ENCODE measurements at regions not wholly inside any gene's neighbourhood (a gene's known extent, or its start where the extent isn't known, plus 50 kb on each side); places are given as distances from the start of the nearest gene placed in this dataset.

DNA sequence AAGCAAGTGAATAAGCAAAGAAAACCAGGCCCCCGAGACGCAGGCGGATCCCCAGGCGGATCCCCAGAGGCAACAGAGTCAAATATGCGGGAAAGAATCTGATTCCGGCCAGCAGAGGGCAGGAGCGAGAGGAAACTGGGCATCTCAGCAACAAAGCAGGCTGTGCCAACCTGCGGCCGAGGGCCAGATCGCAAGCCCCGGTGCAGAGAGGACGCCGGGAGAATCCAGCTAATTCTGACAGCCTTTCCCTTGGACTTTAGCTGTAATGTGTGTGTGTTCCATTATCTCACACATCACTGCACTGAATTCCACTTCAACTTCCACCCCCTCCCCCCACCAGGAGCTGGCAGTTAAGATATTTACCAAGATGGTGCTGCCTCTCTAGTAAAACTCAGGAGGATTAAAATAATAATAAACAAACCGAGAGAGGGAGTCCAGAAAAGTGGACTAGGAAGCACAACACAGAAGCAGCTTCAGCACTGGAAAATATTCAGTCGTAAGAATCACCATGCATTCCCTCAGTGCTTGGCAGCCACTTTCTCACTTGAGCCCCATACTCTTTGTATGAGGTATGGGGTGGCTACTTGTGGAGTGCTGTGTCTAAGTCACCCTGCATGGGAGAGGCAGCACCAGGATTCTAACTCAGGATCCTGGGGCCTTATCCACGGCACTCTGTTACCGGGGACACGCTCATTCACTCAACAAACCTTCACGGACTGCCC, 66.2 kb upstream of the SNX9 start:
- DNase-seq (ENCODE audit: low spot score) = peak; percentile 75

DNA sequence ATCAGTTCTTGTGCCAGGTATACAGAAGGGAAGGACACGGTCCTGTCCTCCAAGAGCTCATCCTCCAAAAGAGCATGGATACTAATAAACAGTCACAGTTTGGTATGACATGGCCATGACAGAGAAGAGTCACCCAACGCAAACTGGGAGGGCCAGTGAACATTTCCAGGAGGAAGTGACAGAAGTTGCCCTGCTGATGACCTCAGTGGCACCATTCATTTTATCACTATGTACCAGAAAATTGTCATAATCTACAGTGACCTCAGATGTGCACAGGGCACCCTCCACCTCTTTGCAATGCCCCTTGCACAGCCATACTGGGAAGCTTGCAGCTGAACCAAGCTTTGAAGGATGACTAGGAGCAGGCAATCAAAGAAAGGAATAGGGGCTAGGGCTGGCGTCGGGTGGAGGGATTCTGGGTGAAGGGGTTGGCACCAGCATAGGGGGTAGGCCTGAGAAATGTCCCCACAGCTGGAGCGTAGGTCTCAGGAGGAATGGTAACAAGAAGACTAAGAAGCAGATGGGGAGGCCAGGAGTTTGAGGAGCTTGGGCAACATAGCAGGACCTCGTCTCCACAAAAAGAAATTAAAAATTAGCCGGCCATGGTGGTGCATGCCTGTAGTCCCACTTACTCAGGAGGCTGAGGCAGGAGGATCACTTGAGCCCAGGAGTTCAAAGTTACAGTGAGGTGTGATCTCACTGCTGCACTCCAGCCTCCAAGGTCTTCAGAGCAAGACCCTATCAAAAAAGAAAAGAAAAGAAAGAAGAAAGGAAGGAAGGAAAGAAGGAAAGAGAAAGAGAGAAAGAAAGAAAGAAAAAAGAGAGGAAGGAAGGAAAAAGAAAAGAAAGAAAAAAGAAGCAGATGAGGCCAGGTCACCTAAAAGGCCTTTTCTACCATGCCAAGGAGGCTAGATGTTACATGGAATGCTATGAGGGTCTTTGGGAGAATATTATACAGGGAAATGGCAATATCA, 65.3 kb upstream of the SNX9 start:
- DNase-seq (ENCODE audit: low spot score) = no peak

DNA sequence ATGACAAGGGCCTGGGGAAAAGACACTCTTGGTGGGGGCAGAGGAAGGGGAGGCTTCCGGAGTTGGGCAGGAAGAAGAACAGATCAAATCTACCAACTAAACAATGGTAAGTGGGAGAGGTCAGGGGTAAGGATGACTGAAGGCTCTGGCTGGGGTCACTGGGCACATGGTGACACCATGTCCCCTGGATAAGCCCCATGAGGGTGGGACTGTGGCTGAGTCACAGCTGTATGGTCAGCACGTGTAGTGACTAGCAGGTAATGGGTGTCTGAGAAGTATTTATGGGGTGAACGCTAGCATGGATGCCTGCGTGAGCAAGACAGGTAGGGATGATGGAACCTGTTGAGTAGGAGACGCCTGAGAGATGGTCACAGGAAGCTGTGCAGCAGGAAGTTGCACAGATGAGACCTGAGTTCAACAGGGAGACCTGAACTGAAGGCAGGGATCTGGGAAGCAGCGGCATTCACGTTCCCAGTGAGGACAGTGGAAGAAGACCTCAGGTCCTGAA, 64.5 kb upstream of the SNX9 start:
- DNase-seq (ENCODE audit: low spot score) = no peak

DNA sequence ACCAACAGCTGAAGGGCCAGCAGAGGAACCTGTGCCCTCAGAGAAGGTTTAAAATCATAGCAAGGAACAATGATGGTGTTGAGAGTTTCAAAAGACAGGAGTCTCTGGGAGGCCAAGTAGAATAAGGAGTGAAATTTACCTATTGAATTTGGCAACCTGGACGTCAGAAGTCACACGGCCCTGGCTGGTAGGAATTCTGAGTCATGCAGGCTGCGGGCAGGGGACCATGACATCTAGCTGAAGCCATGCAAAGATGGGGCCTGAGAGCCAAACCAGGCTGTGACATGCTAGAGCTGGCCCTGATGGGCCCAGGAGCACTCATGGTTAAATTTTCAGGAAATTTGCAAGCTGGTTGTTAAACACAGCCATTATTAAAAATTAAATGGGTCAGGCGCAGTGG, 64.0 kb upstream of the SNX9 start:
- DNase-seq (ENCODE audit: low spot score) = no peak

DNA sequence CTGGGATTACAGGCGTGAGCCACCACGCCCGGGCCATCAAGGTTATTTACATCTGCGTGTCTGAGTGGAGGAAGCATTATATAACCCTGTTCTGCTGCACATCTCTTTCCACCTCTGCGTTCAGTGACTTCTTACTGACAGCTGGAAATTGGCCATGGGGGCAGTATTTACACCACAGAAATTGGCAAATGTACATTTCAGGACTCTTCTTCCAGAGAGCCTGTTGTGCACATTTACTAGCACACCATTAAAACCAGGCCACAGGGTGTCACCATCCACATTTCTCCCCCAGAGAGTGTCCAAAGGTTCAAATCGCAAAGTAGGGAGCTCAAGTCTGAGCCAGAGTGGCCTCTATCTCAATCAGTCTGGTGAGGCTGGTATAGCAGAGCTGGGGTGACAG, 62.9 kb upstream of the SNX9 start:
- no peak for DNase-seq (ENCODE audit: low spot score)

DNA sequence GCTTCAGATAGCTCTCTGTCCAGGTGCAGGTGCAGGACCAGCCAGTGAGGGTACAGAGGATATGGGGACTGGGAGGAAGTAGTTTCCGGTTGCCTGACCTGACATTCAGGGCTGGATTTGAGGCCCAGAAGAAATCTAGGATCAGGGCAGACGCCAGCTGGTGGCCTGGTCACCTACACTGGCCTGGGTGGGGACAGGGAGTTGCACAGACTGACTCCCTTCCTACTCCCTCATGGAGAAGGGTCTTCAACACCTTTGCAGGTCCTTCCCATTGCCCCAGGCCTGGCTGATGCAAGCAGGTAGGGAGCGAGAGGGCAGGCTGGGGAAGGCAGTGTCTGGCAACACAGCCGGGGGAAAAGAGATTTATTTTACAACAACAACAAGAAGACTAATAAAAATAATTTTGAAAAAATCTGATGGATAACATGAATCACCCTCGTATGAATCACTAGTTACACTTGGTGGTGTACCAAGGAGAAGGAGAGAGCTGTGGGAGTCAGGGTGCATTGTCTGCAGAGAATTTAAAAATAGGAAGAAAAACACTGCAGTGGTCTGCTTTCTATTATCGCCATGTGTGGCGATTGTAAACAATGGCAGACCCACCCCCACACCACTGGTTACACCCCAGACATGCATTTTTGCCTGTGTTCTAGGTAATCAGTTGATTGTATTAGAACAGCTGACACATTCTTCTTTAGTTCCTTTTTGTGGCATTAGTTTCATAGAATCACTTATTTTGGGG, 62.3 kb upstream of the SNX9 start:
- DNase-seq (ENCODE audit: low spot score) = no peak

DNA sequence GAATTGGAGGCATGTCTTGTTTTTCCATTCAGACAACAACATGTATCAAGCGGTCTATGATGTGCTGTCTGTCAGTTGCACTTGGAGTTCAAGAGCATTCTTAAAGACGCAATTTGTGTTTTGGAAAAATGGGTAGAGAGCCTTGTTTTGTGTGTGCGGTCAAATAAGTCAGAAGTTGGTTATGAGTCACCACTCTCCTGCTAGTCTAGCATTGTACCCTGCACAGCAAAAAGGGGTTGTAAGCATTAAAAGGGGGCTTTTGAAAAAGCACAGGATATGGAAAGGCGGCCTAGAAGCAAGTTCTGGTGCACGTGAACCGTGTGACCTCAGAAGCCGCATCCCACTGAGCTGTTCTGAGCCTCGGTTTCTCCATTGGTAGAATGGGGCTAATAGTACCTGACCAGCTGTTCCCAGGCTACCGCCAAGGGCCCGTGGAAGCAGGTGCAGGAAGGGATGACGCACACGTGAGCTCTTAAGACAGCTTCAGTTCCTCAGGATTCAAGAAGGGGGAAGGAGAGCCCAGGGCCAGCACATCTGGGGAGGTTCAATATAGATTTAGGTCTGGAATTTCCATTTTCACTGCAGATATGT, 61.6 kb upstream of the SNX9 start:
- DNase-seq (ENCODE audit: low spot score) = no peak

DNA sequence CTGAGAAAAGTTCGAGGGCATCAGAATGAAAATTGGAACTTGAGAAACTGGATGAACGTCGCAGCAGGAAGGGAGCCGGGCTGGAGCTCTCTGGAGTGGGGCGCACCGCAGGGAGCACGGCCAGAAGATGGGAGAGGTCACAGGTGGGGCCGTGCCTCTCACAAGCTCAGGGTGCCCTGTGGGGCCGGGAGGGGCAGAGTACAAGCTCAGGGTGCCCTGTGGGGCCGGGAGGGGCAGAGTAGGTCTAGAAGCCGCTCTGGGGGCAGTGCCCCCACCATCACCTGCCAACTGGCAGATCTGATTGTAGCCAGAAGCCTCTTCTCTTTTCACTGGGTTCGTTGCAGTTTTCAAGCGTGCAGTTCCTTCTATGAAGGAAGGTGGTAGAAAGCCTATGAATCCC, 61.1 kb upstream of the SNX9 start:
- DNase-seq (ENCODE audit: low spot score) = no peak

DNA sequence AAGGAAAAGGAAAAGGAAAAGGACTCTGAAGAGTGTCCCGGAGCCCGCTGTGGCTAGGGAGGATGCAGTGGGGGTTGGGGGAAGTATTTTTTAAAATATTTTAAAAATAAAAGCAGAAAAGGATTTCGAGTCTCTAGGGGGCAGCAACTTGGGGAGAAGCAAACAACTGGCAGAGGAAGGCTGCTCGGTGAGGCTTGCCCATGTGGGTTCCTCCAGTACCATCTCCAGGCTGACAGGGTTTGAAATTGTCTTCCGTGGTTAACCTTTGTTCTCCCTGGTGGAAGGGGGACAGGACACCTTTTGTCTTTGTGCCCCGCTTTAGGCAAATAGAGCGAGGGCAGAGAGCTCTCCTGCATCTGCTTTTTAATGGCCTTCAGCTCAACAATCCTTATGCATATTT, 60.4 kb upstream of the SNX9 start:
- DNase-seq (ENCODE audit: low spot score) = peak; percentile 22

DNA sequence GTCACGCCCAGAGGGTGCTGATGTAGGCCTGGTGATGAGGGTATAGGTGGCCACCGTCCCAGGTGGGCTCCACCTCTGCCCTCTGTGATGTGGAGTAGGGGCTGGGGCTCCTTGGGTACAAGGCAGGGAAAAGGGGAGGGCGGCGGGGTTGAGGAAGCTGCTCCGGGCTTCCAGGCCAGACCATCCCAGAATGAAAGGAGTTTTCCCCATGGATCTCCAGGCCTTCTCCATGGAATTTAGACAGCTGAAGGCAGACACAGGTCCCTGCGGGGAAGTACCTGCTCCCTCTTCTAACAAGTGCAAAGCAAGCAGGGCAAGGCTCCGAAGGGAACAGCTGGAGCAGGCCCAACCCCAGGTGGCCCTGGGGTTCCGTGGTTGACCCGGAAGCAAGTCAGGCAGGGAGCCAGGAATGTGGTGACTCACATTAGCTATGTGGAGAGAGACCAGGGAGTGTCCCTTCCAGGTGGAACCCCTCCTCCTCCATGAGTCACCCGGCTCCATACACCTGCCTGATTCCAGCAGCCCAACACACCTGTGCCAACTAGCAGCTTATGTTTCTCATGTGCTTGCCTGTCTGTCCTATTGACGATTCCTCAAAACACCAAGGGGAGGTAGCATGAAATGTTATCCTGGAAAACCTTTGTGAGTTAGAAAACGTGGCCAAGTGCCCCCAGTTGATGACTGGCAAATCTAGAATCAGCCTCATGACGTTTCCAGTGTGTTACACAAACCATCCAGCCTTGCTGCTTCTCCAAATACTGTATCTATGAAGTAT, 59.7 kb upstream of the SNX9 start:
- DNase-seq (ENCODE audit: low spot score) = peak; percentile 53

DNA sequence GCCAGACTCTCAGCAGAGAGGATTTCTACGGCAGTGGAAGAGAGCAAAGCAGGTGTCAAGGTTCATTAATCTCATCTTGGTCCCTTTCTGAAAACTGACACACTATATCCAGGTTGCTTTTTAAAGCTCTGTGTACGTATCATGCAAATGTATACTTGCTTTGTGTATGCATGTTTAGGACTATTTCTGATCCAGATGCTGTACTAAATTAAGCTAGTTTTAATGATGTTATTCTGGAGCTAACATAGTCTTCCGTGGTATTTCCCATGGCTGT, 59.2 kb upstream of the SNX9 start:
- no peak for DNase-seq (ENCODE audit: low spot score)

DNA sequence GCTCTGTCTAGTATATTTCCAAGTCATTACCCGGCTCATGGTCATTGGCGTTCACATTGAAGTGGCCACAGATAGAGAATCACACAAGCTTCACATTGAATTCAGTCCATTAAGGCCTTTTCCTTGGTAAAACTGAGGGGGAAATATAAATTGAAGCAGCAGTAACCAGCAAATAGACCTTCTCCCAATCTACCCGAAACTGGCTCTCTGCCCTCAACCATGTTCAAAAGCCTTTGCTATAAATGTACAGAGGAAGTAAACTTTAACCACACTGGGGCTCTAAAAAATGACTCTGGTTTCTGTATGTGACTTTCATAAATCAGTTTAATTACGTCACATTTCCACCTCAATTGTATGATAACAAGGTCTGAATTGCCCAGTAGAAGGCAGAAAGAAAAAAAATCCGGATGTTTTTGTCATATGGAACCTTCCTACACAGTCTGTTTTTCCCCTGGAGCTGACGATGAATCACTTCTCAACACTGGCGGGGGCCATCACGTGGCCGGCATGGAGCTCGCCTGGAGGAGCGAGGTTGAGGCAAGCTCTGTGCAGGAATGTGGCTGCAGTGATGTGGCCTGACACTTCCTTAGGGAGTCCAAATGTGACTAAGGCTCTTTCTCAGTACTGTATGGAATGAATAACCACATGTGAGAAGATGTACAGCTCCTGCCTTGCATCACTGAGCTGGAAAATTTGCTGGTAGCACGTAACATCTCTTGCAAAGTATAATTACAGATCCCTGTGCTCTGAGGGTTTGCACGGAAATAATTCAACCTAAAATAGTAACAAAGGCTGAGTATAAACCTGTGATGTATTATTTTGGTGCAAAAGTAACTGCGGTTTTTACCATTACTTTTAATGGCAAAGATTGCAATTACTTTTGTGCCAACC, 58.6 kb upstream of the SNX9 start:
- DNase-seq (ENCODE audit: low spot score) = peak; percentile 49

DNA sequence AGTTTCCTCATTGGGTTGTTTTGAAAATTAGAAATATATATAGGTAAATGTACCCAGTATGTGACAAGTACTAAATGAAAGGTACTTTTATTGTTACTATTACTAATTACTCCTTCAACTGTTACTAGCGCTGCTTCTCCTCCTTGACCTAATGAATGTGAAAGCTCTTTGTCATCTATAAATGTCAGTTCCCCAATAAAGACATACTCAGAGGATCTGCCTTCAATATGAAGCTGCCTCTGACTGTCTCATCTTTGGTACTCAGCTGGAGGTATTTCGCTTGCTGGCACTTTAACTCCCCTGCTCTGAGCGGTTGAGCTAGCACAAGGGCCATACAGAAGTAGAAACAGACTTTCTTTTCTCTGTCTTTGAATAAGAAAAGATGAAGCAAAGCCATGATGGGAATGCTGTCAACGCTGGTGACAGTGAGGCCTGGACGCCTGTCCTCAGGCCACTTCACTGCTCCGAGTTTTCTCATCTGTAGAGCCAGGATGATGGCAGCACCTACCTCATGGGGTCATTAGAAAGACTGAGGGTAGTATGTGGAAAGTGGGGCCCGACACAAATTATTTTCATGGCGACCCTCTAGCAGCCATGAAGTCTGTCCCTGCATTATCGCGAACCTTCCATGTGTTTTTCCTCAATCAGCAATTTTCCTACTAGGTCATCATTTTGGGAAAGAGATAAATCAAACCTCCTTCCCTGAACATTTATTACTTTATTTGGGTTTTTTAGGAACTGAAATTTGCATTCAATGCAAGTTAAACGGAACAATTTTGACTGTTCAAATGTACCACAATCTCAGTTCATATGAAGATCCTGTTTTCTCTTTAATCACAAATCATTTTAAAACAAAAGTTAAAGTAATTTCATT, 55.9 kb upstream of the SNX9 start:
- DNase-seq (ENCODE audit: low spot score) = no peak

DNA sequence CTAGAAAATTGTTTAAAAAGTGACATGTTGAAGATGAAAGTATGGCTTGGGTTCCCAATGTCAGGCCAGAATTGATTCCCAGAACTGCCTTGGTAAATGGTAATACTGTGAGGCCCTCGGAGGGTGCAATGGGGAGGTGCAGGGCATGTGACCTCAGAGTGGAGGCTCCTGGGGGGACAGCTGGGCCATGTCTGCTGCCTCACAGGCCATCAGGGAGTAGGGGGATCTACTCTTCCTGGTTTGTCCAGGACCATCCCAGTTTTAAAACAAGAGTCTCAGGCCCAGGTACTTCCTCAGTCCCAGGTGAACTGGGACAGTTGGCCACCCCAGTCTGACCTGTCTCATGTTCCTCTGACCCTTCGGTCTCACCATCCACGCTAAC, 55.3 kb upstream of the SNX9 start:
- no peak for DNase-seq (ENCODE audit: low spot score)

DNA sequence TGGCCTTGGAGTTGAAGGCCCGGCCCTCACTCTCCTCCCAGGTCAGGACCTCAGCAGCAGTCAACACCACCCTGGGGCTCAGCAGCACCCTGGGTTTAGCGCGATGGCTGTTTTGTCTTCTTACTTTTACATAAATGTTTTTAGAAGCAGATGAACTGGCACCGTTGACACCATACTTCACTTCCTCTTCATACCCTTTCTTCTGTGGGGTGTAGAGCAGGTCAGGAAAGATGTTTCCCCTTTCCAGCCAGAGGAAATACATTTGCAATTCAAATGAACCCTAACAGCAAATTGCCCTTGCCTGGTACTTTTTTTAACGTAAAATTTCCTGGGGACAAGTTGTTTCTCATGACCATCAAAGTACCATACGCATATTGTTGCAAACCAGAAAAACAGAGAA, 54.7 kb upstream of the SNX9 start:
- DNase-seq (ENCODE audit: low spot score) = peak; percentile 85

DNA sequence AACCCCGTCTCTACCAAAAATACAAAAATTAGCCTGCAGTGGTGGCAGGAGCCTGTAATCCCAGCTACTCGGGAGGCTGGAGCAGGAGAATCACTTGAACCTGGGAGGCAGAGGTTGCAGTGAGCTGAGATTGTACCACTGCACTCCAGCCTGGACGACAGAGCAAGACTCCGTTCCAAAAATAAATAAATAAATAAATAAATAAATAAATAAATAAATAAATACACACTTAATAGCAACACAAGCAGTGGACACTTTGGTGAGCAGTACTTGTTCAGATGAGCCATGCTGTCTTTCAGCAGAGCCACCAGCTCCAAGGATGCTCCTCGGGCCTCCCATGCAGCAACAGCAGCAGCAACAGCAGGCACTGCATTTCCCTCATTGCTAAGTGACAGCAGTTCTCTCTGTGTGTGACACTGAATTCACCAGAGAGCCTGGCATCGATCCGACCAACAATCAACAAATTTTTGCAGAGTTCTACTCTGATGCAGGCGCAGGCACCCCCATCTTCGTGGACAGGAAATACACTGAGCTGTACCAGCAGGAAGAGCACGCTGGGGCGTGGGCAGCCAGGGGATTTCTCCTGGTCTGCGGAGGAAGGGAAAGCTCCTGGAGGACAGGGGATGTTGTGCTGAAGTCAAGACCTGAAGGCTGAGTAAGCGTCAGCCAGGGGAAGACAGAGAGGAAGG, 54.0 kb upstream of the SNX9 start:
- peak; percentile 22 for DNase-seq (ENCODE audit: low spot score)

DNA sequence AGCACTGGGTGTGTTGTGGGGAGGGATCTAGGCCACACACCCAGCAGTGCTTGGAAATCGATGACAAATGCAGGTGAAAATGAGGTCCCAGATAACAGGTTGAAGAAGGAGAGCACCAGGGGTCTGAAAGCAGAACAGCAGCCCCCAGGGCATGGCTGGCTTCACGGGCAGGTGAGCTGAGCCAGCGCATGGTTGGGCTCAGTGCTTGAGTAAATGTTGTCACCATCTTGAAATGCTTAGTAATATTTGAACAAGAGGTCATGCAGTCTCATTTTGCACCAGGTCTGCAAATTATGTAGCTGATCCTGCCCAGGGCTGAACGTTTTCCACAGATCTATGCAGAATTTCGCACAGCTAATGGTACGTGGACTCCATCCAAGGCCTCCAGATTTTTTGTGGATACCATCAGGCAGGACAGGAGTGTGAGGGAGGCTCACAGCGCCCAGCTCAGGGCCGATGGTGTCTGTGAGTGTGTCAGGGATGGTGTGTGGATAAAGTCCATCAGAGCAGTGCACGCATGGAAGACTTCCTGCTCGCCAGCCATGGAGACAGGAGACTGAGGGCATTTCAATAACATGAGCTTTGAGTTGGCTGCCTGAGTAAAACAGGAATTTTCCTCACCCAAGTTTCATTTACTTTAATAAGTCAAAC, 53.1 kb upstream of the SNX9 start:
- DNase-seq (ENCODE audit: low spot score) = no peak

DNA sequence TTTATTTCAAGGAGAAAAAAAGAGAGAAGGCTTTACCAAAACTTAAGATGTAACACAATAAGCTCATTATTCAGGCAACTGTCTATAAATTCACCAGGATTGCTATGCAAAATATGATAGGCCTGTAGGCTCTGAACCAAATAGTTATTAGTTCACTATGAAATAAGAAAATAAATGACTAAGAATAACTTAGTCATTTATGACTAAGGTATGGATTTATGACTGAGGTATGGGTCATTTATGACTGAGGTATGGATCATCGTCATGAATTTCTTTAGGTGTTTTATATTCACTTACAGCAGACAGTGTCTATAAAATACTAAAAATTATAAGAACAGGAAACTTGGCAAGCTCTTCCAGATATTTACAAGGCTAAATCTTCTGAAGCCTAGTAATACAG, 52.1 kb upstream of the SNX9 start:
- no peak for DNase-seq (ENCODE audit: low spot score)
